GM19467 (cell line): ENCODE measurements at regions not wholly inside any gene's neighbourhood (a gene's known extent, or its start where the extent isn't known, plus 50 kb on each side); places are given as distances from the start of the nearest gene placed in this dataset.
A peak's percentile ranks its signal among the peaks of the same experiment; 100 is the strongest.

Experiments used
- ATAC-seq: cut with Tn5 transposase; IDR thresholded peaks from one replicate; pipeline ENCODE4 v1.9.1; 2021; ENCODE audit warnings: mild to moderate bottlenecking, moderate library complexity; ENCODE audit not compliant: unreplicated experiment

- no peak for ATAC-seq
Measured at GRCh38 chr5:124648902-124649467, 97.5 kb downstream of the ZNF608 start.

- no peak for ATAC-seq
Measured at GRCh38 chr5:124647352-124647751, 99.1 kb downstream of the ZNF608 start.

- ATAC-seq = no peak
Measured at GRCh38 chr5:124645396-124645795, 101.0 kb downstream of the ZNF608 start.

GRCh38 chr5:124644582-124644981 lies 101.9 kb downstream of the ZNF608 start:
- no peak for ATAC-seq

GRCh38 chr5:124644138-124644537 lies 102.3 kb downstream of the ZNF608 start:
- ATAC-seq = no peak

GRCh38 chr5:124643336-124643735 lies 103.1 kb downstream of the ZNF608 start:
- no peak for ATAC-seq

- no peak for ATAC-seq
Measured at GRCh38 chr5:124642151-124642550, 104.3 kb downstream of the ZNF608 start.

GRCh38 chr5:124641154-124641792 lies 105.2 kb downstream of the ZNF608 start:
- no peak for ATAC-seq

GRCh38 chr5:124639095-124639665 lies 107.3 kb downstream of the ZNF608 start:
- no peak for ATAC-seq

- no peak for ATAC-seq
Measured at GRCh38 chr5:124637011-124637410, 109.4 kb downstream of the ZNF608 start.

- ATAC-seq = no peak
Measured at GRCh38 chr5:124634741-124635323, 111.6 kb downstream of the ZNF608 start.

GRCh38 chr5:124634228-124634739 lies 112.2 kb downstream of the ZNF608 start:
- no peak for ATAC-seq

- no peak for ATAC-seq
Measured at GRCh38 chr5:124633209-124633608, 113.2 kb downstream of the ZNF608 start.

- ATAC-seq = no peak
Measured at GRCh38 chr5:124631874-124632550, 114.4 kb downstream of the ZNF608 start.

GRCh38 chr5:124630767-124631704 lies 115.4 kb downstream of the ZNF608 start:
- ATAC-seq = peak; percentile 64

GRCh38 chr5:124628721-124629596 lies 117.5 kb downstream of the ZNF608 start:
- ATAC-seq = no peak

GRCh38 chr5:124627815-124628595 lies 118.4 kb downstream of the ZNF608 start:
- ATAC-seq = no peak

- no peak for ATAC-seq
Measured at GRCh38 chr5:124626053-124626452, 120.4 kb downstream of the ZNF608 start.

- ATAC-seq = no peak
Measured at GRCh38 chr5:124623265-124623664, 123.2 kb downstream of the ZNF608 start.
